Nephron progenitor cell (in vitro differentiated cells): ENCODE measurements at regions not wholly inside any gene's neighbourhood (a gene's known extent, or its start where the extent isn't known, plus 50 kb on each side); places are given as distances from the start of the nearest gene placed in this dataset.

Experiments
- DNase-seq: peaks from one replicate; pipeline ENCODE4 v3.0.0; 2021
- H3K27ac Mint-ChIP-seq: 2 replicates; pipeline ENCODE4 v1.8.0; 2021; ENCODE audit warnings: mild to moderate bottlenecking, moderate library complexity, mixed read lengths
- H3K27me3 Mint-ChIP-seq: 2 replicates; pipeline ENCODE4 v1.8.0; 2021; ENCODE audit warnings: mild to moderate bottlenecking, low read depth, mixed read lengths; ENCODE audit not compliant: poor library complexity
- H3K36me3 Mint-ChIP-seq: 2 replicates; pipeline ENCODE4 v1.8.0; 2021; ENCODE audit warnings: low read depth, mixed read lengths
- H3K4me1 Mint-ChIP-seq: 2 replicates; pipeline ENCODE4 v1.8.0; 2021; ENCODE audit warnings: mixed read lengths
- H3K4me3 Mint-ChIP-seq: 2 replicates; pipeline ENCODE4 v1.8.0; 2021; ENCODE audit warnings: mild to moderate bottlenecking, moderate library complexity, mixed read lengths
- H3K9me3 Mint-ChIP-seq: 2 replicates; pipeline ENCODE4 v1.8.0; 2021; ENCODE audit warnings: mild to moderate bottlenecking, moderate library complexity, mixed read lengths
- TF ChIP-seq, protein P1 (sequence below): fragments of 200-600 bp; sonication (generic); IDR thresholded peaks from 2 replicates; pipeline ENCODE4 v1.5.0; 2021; ENCODE audit warnings: antibody characterized with exemption

DNA sequence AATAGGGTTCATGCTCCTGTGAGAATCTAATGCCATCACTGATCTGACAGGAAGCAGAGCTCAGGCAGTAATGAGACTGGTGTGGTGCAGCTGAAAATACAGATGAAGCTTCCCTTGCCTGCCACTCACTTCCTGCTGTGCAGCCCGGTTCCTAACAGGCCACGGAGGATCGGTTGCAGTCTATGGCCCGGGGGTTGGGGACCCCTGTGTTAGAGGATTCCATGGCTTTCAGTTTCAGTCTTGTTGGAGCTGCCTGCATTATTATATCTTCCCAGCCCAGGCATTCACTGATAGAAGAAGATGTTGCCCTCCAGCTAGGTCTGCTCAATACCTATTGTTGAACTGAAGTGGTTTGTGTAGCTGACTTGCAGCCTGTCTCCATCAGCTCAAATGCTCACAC, 1298.8 kb downstream of the TYW1 start:
- TF ChIP-seq, protein P1, sequence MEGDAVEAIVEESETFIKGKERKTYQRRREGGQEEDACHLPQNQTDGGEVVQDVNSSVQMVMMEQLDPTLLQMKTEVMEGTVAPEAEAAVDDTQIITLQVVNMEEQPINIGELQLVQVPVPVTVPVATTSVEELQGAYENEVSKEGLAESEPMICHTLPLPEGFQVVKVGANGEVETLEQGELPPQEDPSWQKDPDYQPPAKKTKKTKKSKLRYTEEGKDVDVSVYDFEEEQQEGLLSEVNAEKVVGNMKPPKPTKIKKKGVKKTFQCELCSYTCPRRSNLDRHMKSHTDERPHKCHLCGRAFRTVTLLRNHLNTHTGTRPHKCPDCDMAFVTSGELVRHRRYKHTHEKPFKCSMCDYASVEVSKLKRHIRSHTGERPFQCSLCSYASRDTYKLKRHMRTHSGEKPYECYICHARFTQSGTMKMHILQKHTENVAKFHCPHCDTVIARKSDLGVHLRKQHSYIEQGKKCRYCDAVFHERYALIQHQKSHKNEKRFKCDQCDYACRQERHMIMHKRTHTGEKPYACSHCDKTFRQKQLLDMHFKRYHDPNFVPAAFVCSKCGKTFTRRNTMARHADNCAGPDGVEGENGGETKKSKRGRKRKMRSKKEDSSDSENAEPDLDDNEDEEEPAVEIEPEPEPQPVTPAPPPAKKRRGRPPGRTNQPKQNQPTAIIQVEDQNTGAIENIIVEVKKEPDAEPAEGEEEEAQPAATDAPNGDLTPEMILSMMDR = no peak
- H3K4me1 Mint-ChIP-seq = no peaks in the 10 kb centered on the region
- peaks cover 20% of the 10 kb centered on the region for H3K9me3 Mint-ChIP-seq
- H3K4me3 Mint-ChIP-seq = no peak overlapping the region
- no peaks in the 10 kb centered on the region for H3K36me3 Mint-ChIP-seq
- H3K27ac Mint-ChIP-seq = no peak overlapping the region
- peaks cover 9% of the 10 kb centered on the region for H3K27me3 Mint-ChIP-seq
- no peak for DNase-seq

GRCh38 chr7:68304536-68304935, 1293.7 kb upstream of the AUTS2 start:
- Mint-ChIP-seq H3K36me3 (no peaks in the 10 kb centered on the region), H3K9me3 (peaks cover 5% of the 10 kb centered on the region), H3K27ac (no peak overlapping the region), H3K4me1 (no peaks in the 10 kb centered on the region), H3K4me3 (no peak overlapping the region), H3K27me3 (peaks cover 3% of the 10 kb centered on the region)
- TF ChIP-seq, protein P1 = no peak
- no peak for DNase-seq

GRCh38 chr7:68306692-68307107, 1291.6 kb upstream of the AUTS2 start:
- Mint-ChIP-seq H3K27ac (no peak overlapping the region), H3K27me3 (peaks cover 3% of the 10 kb centered on the region), H3K4me3 (no peak overlapping the region), H3K36me3 (no peaks in the 10 kb centered on the region), H3K9me3 (no peaks in the 10 kb centered on the region), H3K4me1 (no peaks in the 10 kb centered on the region)
- TF ChIP-seq, protein P1 = no peak
- no peak for DNase-seq

GRCh38 chr7:68309271-68309670, 1289.0 kb upstream of the AUTS2 start:
- DNase-seq = no peak
- TF ChIP-seq, protein P1 = no peak
- Mint-ChIP-seq H3K9me3 (no peaks in the 10 kb centered on the region), H3K4me3 (no peak overlapping the region), H3K36me3 (no peaks in the 10 kb centered on the region), H3K27me3 (peaks cover 13% of the 10 kb centered on the region), H3K4me1 (peaks cover 4% of the 10 kb centered on the region), H3K27ac (no peak overlapping the region)

DNA sequence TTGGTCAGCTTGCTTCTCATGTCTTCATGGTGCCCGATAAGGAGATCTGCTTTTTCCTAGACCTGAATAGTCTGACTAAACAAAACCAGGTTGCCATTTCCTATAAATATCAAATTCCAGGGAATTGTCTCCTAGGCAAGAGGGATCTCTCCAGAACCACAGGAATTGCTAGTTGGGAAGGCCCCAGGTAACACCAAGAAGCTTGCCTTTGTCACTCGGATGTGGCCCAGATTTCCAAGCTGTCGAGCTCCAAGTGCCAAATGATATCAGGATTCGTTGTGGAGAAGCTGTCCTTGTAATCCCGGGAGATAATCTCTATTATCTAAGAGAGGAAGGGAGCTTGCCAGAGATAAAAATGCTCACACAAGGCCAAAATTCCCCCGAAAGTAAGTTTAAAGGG, 1288.5 kb upstream of the AUTS2 start:
- no peak overlapping the region for H3K4me3 Mint-ChIP-seq
- DNase-seq = no peak
- H3K36me3 Mint-ChIP-seq = no peaks in the 10 kb centered on the region
- peaks cover 5% of the 10 kb centered on the region for H3K4me1 Mint-ChIP-seq
- TF ChIP-seq, protein P1 = no peak
- no peaks in the 10 kb centered on the region for H3K9me3 Mint-ChIP-seq
- H3K27ac Mint-ChIP-seq = no peak overlapping the region
- H3K27me3 Mint-ChIP-seq = peaks cover 15% of the 10 kb centered on the region

DNA sequence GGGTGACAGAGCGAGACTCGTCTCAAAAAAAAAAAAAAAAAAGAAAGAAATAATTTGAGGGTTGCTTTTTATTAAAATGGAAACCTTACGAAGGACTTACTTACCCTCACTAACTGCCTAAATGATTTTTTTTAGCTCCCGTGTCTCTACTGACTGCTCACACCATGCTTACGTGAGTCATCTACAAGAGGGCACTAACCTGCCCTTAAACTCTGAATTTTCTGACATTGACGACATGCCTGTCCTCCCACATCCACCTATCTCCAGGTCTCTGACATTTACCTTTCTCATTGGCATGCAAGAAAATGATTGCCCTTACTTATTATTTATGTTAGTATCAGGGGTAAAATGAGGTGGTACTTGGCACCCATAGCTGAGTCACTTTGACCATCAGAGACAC, 1286.3 kb upstream of the AUTS2 start:
- TF ChIP-seq, protein P1 = no peak
- Mint-ChIP-seq H3K4me3 (no peak overlapping the region), H3K4me1 (peaks cover 5% of the 10 kb centered on the region), H3K27ac (no peak overlapping the region), H3K36me3 (no peaks in the 10 kb centered on the region), H3K27me3 (peaks cover 15% of the 10 kb centered on the region), H3K9me3 (no peaks in the 10 kb centered on the region)
- no peak for DNase-seq
